ENCODE measurements at regions not wholly inside any gene's neighbourhood (a gene's known extent, or its start where the extent isn't known, plus 50 kb on each side); places are given as distances from the start of the nearest gene placed in this dataset.

DNA sequence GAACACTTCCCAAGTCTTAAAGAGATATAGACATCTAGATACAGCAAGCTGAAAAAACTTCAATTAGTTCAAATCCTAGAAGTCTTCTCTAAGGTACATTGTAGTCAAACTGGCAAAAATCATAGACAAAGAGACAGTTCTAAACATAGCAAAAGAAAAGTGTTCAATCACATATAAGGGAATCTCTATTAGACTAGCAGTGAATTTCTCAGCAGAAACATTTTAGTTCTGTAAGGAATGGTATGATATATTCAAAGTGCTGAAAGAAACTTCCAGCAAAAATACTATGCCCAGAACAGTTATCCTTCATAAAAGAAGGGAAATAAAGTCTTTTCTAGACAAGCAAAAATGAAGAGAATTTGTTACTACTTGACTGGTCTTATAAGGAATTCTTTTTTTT, 186.3 kb upstream of the SYNCRIP start:
- no peak for TF ChIP-seq POLR2AphosphoS5 (IDR thresholded peaks at IDR 0.05)
- TF ChIP-seq, protein P1, sequence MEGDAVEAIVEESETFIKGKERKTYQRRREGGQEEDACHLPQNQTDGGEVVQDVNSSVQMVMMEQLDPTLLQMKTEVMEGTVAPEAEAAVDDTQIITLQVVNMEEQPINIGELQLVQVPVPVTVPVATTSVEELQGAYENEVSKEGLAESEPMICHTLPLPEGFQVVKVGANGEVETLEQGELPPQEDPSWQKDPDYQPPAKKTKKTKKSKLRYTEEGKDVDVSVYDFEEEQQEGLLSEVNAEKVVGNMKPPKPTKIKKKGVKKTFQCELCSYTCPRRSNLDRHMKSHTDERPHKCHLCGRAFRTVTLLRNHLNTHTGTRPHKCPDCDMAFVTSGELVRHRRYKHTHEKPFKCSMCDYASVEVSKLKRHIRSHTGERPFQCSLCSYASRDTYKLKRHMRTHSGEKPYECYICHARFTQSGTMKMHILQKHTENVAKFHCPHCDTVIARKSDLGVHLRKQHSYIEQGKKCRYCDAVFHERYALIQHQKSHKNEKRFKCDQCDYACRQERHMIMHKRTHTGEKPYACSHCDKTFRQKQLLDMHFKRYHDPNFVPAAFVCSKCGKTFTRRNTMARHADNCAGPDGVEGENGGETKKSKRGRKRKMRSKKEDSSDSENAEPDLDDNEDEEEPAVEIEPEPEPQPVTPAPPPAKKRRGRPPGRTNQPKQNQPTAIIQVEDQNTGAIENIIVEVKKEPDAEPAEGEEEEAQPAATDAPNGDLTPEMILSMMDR (IDR thresholded peaks at IDR 0.05): no peak

All from prostate gland (tissue), 2 donors.